RWPE1 (cell line): ENCODE measurements at regions not wholly inside any gene's neighbourhood (a gene's known extent, or its start where the extent isn't known, plus 50 kb on each side); places are given as distances from the start of the nearest gene placed in this dataset.

ENCODE experiments used
- CTCF ChIA-PET: fragments of 350-600 bp; sonication (Branson Sonifier 250); formaldehyde crosslinking; extraction: SDS; loops from one replicate; lab custom pipeline; 2021; lab: Yijun Ruan, JAX
- POLR2A ChIA-PET: fragments of 400-600 bp; formaldehyde crosslinking; extraction: SDS; loops from one replicate; lab custom pipeline; 2020; ENCODE audit warnings: antibody characterized with exemption; ENCODE audit not compliant: low non-redundant PET; lab: Yijun Ruan, JAX
- DNase-seq: peaks from one replicate; pipeline ENCODE4 v3.0.0; 2012; ENCODE audit warnings: low spot score
- H3K27ac ChIP-seq: fragments of 450-650 bp; 2 replicates; pipeline ENCODE4 v1.5.1; 2017
- TF ChIP-seq, protein P1 (sequence below): fragments of 450-650 bp; conservative IDR thresholded peaks from 2 replicates; pipeline ENCODE4 v1.5.1; 2017; ENCODE audit warnings: low read depth, mild to moderate bottlenecking

DNA sequence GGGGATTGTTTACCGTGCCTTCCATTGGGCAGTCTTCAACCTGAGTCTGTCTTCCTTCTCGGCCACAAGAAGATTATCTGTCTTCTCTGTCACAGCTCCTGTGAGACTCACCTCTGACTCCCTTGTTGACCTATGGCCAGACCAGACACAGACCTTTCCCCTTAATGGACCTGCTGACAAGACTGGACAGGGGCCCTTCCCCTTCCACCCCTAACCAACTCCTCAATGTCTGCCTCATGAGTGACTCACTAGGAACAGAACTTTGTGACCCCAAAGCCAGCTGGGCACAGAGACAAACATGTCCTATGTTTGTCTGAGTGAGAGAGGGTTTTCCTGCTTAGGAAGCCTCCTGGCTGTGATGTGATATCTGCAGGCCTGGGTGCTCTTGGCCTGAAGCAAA is 405.0 kb downstream of the BRD1 start:
- H3K27ac ChIP-seq, result no peak overlapping the region
- ChIA-PET CTCF (no interaction called here), POLR2A (no interaction called here)
- DNase-seq, result no peak
- TF ChIP-seq, protein P1, sequence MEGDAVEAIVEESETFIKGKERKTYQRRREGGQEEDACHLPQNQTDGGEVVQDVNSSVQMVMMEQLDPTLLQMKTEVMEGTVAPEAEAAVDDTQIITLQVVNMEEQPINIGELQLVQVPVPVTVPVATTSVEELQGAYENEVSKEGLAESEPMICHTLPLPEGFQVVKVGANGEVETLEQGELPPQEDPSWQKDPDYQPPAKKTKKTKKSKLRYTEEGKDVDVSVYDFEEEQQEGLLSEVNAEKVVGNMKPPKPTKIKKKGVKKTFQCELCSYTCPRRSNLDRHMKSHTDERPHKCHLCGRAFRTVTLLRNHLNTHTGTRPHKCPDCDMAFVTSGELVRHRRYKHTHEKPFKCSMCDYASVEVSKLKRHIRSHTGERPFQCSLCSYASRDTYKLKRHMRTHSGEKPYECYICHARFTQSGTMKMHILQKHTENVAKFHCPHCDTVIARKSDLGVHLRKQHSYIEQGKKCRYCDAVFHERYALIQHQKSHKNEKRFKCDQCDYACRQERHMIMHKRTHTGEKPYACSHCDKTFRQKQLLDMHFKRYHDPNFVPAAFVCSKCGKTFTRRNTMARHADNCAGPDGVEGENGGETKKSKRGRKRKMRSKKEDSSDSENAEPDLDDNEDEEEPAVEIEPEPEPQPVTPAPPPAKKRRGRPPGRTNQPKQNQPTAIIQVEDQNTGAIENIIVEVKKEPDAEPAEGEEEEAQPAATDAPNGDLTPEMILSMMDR, result no peak

GRCh38 chr22:49420651-49421050 is 407.0 kb downstream of the BRD1 start:
- DNase-seq, result no peak
- no peak overlapping the region for H3K27ac ChIP-seq
- TF ChIP-seq, protein P1, result no peak
- ChIA-PET POLR2A (no interaction called here), CTCF (no interaction called here)

DNA sequence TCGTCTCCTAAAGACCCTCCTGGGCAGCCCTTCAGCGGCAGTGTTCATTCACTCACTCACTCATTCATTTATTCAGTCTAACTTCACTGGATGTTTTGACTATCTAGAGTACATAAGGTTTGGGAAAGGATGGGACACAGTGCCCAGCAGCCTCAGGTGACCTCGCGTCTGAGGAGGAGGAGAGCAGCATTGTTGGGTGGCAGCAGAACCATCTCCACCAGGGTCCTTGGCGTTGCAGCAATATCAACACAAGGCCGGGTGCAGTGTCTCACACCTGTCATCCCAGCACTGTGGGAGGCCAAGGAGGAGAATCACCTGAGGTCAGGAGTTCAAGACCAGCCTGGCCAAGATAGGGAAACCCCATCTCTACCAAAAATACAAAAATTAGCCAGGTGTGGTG is 408.0 kb downstream of the BRD1 start:
- POLR2A ChIA-PET, result no interaction called here
- CTCF ChIA-PET, result no interaction called here
- H3K27ac ChIP-seq, result no peak overlapping the region
- no peak for DNase-seq
- TF ChIP-seq, protein P1, result no peak

GRCh38 chr22:49418943-49419342 is 408.7 kb downstream of the BRD1 start:
- DNase-seq, result no peak
- CTCF ChIA-PET, result no interaction called here
- TF ChIP-seq, protein P1, result no peak
- POLR2A ChIA-PET, result no interaction called here
- no peak overlapping the region for H3K27ac ChIP-seq

- TF ChIP-seq, protein P1, result no peak
- ChIA-PET CTCF (no interaction called here), POLR2A (no interaction called here)
- DNase-seq, result no peak
- H3K27ac ChIP-seq, result no peak overlapping the region
Measured at GRCh38 chr22:49418341-49418894, 409.3 kb downstream of the BRD1 start.

DNA sequence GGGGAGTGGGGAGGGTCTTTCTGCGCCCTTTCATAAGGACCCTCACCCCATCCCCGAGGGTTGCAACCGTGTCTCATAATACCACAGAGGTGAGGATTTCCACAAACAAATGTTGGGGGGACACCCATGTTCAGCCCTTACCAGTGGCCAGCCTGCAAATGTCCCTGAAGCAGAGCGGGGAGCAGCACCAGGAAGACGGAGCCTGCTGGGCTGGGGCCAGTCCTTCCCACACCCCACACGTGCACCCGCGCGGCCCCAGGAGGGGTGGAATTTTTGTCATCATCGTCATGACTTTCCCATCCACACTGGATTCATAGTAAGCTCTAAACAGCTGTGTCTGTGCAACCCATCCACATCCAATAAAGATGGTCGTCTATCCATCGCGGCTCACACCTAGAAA is 409.8 kb downstream of the BRD1 start:
- no peak for DNase-seq
- POLR2A ChIA-PET, result no interaction called here
- no peak overlapping the region for H3K27ac ChIP-seq
- CTCF ChIA-PET, result no interaction called here
- TF ChIP-seq, protein P1, result no peak
